Fibroblast of pulmonary artery (primary cell): ENCODE measurements at regions not wholly inside any gene's neighbourhood (a gene's known extent, or its start where the extent isn't known, plus 50 kb on each side); places are given as distances from the start of the nearest gene placed in this dataset.

Source experiments
- DNase-seq: peaks from one replicate; pipeline ENCODE4 v3.0.0-alpha.2; 2010; ENCODE audit warnings: low read depth
- H3K4me3 ChIP-seq: replicated peaks from 2 replicates; pipeline ENCODE4 v1.5.1; 2011; ENCODE audit warnings: low read depth, mild to moderate bottlenecking, control low read depth, low read length, moderate library complexity
- TF ChIP-seq, protein P1 (sequence below): IDR thresholded peaks from 2 replicates; pipeline ENCODE4 v1.5.1; 2011; ENCODE audit warnings: mild to moderate bottlenecking, control low read depth, low read length, inconsistent platforms; ENCODE audit errors: missing control alignments

DNA sequence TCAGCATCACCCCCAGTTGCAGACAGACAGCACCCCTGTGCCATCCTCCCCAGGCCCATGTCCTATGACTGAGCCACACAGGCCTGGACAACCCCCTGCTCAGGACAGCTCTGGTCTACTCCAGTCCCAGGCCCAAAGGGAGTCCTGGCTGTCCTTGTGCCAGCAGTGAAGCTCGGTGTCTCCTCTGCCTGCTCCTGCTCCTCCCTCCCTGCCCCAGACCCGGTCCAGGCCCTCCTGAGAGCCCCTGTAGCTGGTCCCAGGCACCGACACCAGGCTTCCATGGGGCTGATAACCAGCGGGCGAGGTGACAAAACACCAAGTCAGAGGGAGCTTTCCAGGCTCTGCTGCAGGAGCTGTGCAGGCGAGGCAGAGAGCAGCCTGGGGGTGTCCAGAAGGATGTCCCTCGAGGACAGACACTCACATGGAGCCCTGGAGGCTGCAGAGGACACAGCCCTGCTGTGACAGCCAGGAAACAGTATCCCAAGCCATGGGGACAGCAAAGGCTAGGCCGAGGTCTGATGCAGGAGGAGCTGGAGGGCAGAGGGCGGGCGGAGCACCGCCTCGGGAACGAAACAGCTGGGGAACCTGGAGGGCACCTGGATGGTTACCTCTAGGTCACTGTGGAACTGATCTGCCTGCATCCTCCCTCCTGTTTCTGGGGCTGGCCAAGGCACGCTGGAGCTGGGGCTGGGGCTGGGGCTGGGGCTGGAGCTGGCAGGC lies 103.8 kb upstream of the PRR20G start:
- TF ChIP-seq, protein P1, sequence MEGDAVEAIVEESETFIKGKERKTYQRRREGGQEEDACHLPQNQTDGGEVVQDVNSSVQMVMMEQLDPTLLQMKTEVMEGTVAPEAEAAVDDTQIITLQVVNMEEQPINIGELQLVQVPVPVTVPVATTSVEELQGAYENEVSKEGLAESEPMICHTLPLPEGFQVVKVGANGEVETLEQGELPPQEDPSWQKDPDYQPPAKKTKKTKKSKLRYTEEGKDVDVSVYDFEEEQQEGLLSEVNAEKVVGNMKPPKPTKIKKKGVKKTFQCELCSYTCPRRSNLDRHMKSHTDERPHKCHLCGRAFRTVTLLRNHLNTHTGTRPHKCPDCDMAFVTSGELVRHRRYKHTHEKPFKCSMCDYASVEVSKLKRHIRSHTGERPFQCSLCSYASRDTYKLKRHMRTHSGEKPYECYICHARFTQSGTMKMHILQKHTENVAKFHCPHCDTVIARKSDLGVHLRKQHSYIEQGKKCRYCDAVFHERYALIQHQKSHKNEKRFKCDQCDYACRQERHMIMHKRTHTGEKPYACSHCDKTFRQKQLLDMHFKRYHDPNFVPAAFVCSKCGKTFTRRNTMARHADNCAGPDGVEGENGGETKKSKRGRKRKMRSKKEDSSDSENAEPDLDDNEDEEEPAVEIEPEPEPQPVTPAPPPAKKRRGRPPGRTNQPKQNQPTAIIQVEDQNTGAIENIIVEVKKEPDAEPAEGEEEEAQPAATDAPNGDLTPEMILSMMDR = no peak
- H3K4me3 ChIP-seq = no peak overlapping the region
- DNase-seq = no peak

- no peak for DNase-seq
- TF ChIP-seq, protein P1 = no peak
- no peak overlapping the region for H3K4me3 ChIP-seq
Measured at GRCh38 chr3:127390365-127391025, 102.6 kb upstream of the PRR20G start.

DNA sequence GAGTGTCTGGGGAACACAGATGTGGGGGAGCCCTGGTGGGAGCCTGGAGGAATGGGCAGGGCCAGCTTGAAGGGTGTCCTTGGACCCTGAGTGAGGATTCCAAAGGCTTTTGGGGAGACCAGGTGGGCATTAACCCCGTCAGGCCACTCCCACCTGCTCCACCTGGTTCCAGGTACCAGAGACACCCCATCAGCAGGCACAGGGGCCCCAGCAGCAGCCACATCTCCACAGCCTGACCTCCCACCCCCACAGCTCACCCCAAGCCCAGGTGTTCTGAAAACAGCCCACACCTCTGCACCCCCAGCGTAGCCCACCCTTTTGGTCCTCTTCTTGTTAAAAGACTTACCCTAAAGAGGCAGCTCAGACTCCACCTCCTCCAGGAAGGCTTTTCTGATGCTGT lies 102.1 kb upstream of the PRR20G start:
- no peak overlapping the region for H3K4me3 ChIP-seq
- TF ChIP-seq, protein P1 = no peak
- DNase-seq = no peak

DNA sequence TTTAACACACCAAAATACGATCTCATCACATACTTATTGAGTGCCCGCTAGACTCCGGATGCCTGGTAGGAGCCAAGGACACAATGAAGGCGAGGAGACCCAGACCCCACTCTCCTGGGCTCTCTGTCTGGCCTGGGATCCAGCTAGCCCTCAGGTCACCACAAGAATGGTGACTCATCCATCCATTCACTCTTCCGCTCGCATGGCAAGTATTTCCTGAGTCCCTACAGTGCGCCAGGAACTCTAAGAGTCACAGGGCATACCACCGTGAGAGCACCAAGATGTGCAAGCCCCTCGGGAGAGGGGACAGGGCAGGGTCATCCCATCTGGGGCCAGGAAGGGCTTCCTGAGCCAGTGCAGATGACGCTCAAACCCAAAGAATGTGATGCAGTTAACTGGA lies 101.6 kb upstream of the PRR20G start:
- TF ChIP-seq, protein P1 = no peak
- no peak overlapping the region for H3K4me3 ChIP-seq
- DNase-seq = no peak

GRCh38 chr3:127388427-127388826 lies 100.6 kb upstream of the PRR20G start:
- TF ChIP-seq, protein P1 = no peak
- no peak overlapping the region for H3K4me3 ChIP-seq

GRCh38 chr3:127387556-127388153 lies 99.8 kb upstream of the PRR20G start:
- TF ChIP-seq, protein P1 = no peak
- DNase-seq = no peak

More at GRCh38 chr3:127388427-127388826, 100.6 kb upstream of the PRR20G start:
- no peak for DNase-seq

GRCh38 chr3:127387119-127387518 lies 99.3 kb upstream of the PRR20G start:
- no peak for DNase-seq

More at GRCh38 chr3:127387556-127388153, 99.8 kb upstream of the PRR20G start:
- no peak overlapping the region for H3K4me3 ChIP-seq

More at GRCh38 chr3:127387119-127387518, 99.3 kb upstream of the PRR20G start:
- H3K4me3 ChIP-seq = no peak overlapping the region
- TF ChIP-seq, protein P1 = no peak
